ENCODE measurements at regions not wholly inside any gene's neighbourhood (a gene's known extent, or its start where the extent isn't known, plus 50 kb on each side); places are given as distances from the start of the nearest gene placed in this dataset.

GRCh38 chr10:10527861-10528562 is 489.7 kb upstream of the CELF2 start:
- H3K9me1 ChIP-seq (replicated peaks; ENCODE audit: control insufficient read depth, extremely low read depth, insufficient read depth, low read length): no peaks in the 10 kb centered on the region
- dilution Hi-C loops (cut with MboI; ENCODE audit: extremely low pct_ligation_motif_present, low sequenced_read_pairs): no loop called here
- no peaks in the 10 kb centered on the region for H4K20me1 ChIP-seq (replicated peaks; ENCODE audit: control insufficient read depth, extremely low read depth, insufficient read depth, low read length)
- H3K4me3 ChIP-seq (replicated peaks in 1 of 3; ENCODE audit: insufficient read depth in 1 of 3, low read depth in 1 of 3, low read length in 3 of 3): no peak overlapping the region
- H3K79me2 ChIP-seq (ENCODE audit: control insufficient read depth, insufficient read depth, low read length): no peaks in the 10 kb centered on the region
- H3K9me3 ChIP-seq (replicated peaks; ENCODE audit: control insufficient read depth, insufficient read depth, low read length): no peaks in the 10 kb centered on the region
- no peak overlapping the region for H2AFZ ChIP-seq (ENCODE audit: low read depth, low read length)
- no peak overlapping the region for H3K4me2 ChIP-seq (ENCODE audit: insufficient read depth, low read length)
- H3K27me3 ChIP-seq (ENCODE audit: control insufficient read depth in 2 of 2, insufficient read depth in 2 of 2, low read length in 2 of 2): no peaks in the 10 kb centered on the region
- FAIRE-seq (no peak), DNase-seq (ENCODE audit: low read depth, low spot score) (no peak)
- no peaks in the 10 kb centered on the region for H3K36me3 ChIP-seq (ENCODE audit: control insufficient read depth in 2 of 2, extremely low read depth in 1 of 2, insufficient read depth in 2 of 2, low read length in 2 of 2)
- intact Hi-C loops (cut with micrococcal nuclease): no loop called here
- no TSS peak for BruUV-seq (replicated peaks)
- H3K27ac ChIP-seq (ENCODE audit: insufficient read depth, low read depth, low read length): no peak overlapping the region
- ChIA-PET POLR2A (no interaction called here), CTCF (no interaction called here)
- TF ChIP-seq MYC (IDR thresholded peaks at IDR 0.05; ENCODE audit: low read depth, low read length) (no peak), POLR2AphosphoS5 (IDR thresholded peaks at IDR 0.05; ENCODE audit: insufficient read depth, low read depth, low read length) (no peak), CTCF (IDR thresholded peaks at IDR 0.05; ENCODE audit: extremely low read depth in 1 of 2, insufficient read depth in 1 of 2, low read depth in 1 of 2, low read length in 2 of 2) (no peak), JUN (IDR thresholded peaks at IDR 0.05; ENCODE audit: borderline replicate concordance, insufficient read depth, insufficient read length, low read depth) (no peak), POLR2A (IDR thresholded peaks at IDR 0.05; ENCODE audit: low read depth, low read length) (no peak), GATA2 (IDR thresholded peaks at IDR 0.05; ENCODE audit: insufficient read depth, insufficient read length, low read depth, low read length) (no peak), FOS (IDR thresholded peaks at IDR 0.05; ENCODE audit: borderline replicate concordance, insufficient read depth, low read length) (no peak), EZH2 (IDR thresholded peaks at IDR 0.05; ENCODE audit: borderline replicate concordance, low read depth, low read length, severe bottlenecking) (no peak)
- TF ChIP-seq, protein P1, sequence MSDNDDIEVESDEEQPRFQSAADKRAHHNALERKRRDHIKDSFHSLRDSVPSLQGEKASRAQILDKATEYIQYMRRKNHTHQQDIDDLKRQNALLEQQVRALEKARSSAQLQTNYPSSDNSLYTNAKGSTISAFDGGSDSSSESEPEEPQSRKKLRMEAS (IDR thresholded peaks at IDR 0.05; ENCODE audit: insufficient read depth, insufficient read length): no peak
- no peaks in the 10 kb centered on the region for H3K4me1 ChIP-seq (ENCODE audit: control insufficient read depth, extremely low read depth, insufficient read depth, low read length)
- H3K9ac ChIP-seq (replicated peaks; ENCODE audit: extremely low read depth, insufficient read depth, low read length): no peak overlapping the region

All from endothelial cell of umbilical vein (primary cell).